ENCODE measurements at regions not wholly inside any gene's neighbourhood (a gene's known extent, or its start where the extent isn't known, plus 50 kb on each side); places are given as distances from the start of the nearest gene placed in this dataset.
"Not testable (repeated sequence)": the region's sequence is repeated elsewhere in the genome, so short reads cannot be mapped to it uniquely, and the experiment has no call there.

DNA sequence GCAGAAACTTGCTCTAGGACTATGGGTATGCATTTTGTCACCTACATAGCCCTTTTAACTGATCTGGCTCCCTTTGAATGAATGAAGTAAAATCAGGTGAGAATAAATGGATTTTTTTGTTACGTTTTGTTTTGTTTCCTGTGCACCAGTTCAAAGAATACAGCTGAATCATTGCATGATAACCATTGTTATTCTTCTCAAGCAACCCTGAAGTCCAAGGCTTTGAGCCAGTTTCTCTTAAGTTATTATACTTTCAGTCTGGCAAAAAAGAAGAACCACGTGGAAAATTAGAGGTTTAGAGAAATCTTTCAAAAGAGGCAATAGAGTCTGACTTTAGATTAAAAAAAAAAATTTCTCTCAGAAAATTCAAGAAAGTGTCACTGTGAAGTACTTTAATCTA, 398.6 kb upstream of the TECRL start:
- DNase-seq, result no peak

DNA sequence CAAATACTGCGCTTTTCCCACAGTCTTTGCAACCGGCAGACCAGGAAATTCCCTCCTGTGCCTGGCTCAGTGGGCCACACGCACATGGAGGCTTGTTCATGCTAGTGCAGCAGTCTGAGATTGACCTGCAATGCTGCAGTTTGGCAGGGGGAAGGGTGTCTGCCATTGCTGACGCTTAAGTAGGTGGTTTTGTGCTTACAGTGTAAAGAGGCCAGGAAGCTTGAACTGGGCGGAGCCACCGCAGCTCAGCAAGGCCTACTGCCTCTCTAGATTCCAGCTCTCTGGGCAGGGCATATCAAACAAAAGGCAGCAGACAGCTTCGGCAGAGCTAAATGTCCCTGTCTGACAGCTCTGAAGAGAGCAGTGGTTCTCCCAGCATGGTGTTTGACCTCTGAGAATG, 390.5 kb upstream of the TECRL start:
- no peak for DNase-seq

DNA sequence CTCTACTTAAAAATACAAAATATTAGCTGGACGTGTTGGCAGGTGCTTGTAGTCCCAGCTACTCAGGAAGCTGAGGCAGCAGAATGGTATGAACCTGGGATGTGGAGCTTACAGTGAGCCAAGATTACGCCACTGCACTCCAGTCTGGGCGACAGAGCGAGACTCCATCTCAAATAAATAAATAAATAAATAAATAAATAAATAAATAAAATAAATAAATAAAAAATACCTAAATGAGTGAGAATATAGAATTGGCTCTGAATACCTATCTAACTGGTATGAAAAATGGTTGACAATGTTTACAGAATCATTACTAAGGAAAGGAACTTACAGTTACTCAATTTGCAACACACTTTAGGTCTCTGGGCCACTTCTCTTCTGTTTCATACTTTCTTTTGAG, 389.6 kb upstream of the TECRL start:
- not testable (repeated sequence) for DNase-seq

DNA sequence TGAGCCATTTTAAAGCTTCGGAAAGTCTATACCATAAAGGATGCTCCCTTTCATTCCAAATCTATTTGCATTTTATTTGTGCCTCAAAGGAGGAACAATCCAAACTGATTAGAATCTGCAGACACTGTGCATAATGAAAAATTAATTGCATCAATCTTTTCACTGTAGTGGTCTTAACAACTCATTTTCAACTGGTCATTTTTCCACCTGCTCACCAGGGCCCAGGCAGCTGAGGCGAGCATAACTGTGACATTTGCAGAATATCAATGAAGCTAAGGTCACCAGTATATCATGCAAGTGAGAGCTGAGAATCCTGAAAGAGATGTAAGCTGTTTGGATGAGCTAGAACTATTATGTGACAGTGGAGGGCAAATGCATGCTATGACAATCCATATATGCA, 387.3 kb upstream of the TECRL start:
- DNase-seq, result no peak

DNA sequence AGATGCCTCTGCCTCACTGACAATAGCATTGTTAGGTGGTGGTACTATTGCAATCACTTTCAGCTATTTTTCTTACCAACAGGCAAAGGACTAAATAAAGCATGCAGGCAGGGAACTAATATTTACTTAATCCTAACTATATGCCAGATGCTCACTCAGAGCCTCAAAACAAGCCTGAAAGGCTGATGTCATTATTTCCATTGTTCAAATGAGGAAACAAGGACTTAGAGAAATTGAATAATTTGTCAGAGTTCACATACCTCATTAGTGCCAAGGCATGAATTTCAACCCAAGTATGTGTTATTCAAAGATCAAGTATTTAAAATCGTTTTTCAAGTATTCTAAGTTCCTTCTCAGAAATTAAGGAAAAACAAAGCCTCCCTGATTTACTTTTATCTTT, 374.9 kb upstream of the TECRL start:
- DNase-seq, result peak; percentile 3

DNA sequence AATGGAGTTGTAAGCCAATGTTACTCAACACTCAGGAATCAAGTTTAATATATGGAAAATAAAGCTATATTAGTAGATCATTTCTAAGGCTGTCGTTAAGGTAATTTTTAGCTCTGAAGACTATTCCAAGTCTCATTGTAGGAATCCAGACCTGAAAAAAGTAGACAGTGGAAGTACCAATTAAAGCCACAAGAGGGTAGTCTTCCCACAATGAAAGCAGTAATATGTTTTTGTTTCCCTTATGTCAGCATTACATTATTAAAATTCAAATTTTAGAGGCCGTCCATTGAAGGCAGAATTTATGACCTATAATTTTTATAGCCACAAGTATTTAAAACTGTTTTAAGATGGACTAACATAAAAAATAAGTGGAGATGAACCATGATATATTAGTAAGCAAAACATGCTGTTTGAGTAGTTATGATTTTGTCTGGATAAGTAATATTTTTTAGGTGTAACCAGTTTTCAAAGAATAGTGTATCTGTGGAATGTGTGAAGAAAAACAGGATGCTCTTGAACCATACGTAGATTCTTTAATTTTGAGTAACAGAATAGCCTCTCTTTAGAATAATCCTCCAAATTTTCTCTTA, 372.6 kb upstream of the TECRL start:
- peak; percentile 16 for DNase-seq

DNA sequence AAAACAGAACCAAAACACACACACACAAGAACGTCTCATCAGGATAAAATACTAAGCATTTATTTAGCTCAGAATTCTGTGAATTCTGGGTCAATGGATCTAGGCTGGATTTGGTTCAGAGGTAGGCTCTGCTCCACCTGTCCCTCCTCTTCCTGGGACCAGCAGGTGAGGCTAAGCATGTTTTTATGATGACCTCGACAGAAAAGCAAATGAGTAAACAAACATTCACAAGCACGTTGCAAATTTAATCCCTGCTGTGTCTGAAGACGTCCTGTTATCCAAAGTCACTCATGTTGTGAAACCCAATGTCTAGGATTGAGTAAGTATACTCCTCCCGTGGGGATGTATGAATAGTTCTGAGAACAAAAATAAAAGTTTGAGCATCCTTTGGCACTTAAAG, 371.4 kb upstream of the TECRL start:
- DNase-seq, result no peak

DNA sequence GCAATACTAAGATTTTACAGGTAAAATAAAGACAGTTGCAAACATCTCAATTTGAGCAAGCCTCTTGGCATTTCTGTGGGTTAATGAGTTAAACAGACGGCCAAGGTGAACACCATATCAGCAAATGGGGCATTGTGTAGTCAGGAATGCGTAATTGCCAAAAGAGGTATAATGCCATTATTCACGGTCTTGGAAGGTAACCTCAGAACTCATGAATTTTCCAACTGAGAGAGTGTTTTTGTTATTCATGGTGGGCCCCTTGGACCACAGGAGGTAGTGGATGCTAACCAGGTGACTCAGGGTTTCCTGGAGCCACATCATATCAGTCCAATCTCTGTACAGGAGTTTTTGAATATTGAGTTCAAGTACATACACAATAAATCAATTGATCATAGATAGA, 368.0 kb upstream of the TECRL start:
- no peak for DNase-seq

DNA sequence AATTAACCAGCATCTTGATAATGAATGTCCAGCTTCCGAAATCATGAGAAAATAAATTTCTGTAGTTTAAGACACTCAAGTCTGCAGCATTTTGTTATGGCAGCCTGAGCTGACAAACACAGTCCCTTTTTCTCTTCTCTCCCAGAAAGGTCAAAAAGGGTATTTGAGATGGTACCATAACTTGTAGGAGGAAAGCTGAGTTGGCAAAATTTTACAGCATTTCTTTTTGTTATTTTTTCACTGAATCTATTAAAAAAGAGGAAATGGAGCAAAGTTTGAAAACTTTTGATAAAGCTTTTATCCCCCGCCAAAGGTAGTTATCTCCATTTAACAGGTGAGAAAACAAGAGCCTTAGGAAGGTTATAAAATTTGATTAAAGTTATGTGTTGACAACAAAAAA, 367.6 kb upstream of the TECRL start:
- DNase-seq, result no peak

DNA sequence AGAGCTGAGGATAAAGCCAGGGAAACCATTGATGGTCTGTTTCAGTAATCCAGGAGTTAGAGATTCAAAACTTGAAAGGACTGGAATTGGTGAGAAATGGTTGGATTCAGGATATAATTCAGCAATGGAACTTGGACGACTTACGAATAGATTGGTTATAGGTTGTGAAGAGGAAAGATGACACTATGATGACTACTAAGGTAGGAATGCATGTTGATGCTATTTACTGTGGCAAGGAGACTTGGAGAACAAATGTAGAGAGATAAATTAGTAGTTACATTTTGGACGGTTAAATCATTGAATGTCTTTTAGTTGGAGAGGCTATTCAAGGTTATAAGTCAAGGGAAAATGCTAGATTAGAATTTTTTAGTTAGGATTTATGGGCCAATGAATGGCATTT, 365.4 kb upstream of the TECRL start:
- no peak for DNase-seq

DNA sequence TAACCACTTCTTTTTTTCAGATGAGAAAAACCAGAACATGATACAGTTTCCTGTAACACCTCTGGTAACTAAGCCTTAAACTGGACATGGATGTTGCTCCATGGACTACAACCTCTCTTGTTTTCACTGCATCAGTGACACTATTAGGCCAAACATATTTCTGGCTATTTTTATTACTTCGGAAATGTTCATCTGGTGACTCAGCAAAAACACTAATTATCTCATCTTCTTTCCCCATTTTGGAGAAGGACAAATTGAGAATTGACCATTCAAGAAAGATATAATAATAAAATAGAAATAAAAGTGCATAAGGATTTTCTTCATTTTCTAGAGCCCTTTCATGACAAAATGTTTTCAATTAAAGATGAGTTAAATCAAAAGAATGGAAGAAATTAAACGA, 361.9 kb upstream of the TECRL start:
- DNase-seq, result no peak

DNA sequence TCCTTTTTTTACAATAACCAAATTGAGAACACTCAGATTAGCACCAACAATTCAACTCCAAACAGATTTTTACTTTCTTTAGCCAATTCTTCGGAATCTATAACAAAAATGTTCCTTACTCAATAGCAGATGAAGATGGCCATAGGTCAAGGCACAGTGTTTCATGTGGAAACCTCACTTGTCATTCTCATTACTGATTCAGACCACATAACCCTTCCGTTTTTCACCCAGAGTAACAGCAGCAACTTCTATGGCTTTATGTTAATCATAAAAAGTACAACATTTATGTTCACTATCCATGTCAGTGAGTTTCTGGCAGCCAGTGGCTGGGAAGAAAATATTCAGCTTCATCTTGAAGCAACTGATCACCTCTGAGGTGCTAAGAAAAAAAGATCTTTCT, 358.3 kb upstream of the TECRL start:
- DNase-seq, result no peak

DNA sequence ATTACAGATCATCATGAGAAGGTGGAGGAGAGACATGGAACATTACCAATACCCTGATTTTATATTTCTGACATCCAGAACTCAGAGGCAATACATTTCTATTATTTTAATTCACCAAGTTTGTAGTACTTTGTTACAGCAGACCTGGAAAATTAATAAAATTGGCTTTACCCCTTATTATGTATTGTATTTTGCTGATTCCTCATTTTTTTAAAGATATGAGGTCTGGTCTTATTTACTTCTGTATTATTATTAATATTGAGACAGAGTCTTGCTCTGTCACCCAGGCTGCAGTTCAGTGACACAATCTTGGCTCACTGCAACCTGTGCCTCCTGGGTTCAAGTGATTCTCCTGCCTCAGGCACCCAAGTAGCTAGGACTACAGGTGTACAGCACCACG, 357.3 kb upstream of the TECRL start:
- no peak for DNase-seq

DNA sequence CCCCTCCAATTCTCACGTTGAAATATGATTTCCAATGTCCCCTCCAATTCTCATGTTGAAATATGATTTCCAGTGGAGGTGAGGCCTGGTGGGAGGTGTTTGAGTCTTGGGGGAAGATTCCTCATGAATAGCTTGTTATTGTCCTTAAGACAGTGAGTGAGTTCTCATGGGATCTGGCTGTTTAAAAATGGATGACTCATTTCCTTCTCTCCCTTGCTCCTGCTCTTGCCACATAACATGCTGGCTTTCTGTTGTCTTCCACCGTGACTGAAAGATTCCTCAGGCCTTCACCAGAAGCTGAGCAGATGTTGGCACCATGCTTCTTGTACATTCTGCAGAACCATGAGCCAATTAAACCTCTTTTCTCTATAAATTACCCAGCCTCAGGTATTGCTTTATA, 346.8 kb upstream of the TECRL start:
- no peak for DNase-seq

DNA sequence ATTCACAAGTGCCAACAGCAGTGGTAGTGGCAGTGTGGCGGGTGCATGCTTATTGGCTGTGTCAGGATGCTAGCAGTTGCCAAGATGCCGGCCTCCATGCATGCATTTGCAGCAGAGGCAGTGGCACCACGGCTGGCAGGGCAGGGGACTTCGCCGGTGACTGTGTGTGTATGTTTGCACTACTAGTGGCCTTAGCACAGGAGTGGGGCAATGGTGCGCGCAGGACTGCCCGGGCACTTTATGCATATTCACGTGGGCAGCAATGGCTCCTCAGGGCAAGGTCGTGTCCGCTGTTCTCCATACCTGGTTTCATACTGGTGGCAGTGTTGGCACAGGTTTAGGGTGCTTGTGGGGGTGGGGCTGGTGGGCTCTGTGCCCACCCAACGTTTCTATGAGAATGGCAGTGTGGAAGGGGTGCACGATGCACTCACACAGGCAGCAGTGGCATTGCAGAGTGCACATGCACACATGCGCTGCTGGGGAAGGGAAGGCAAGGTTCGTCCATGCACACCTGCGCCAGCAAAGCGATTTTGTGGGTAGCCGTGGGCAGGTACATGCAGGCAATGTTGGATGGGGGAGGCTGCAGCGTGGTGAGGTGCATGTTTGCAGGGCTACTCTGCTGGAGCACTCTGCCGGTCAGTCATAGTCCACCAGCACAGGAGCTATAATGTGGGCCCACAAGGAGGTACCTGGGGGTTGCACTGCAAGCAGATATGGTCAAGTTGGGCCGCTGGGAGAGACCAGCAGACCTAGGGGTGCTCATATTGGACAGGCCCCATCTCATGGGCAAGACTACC, 338.9 kb upstream of the TECRL start:
- DNase-seq, result no peak

DNA sequence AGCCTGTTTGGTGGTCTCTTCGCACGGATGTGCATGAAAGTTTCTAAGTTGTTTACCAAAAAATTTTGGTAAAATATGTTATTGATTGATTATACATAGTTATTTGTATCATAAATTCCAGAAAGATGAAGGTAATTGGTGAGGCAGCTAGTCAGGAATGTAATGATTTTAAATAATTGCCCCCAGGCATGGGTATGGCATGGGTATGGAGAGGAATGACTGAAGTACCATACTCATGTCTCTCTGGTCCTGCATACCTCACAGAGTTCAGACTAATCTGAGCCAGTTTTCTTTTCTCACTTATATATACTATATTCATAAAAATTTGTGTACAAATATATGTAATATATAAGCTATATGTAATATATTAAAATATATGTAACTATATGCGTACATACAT, 329.0 kb upstream of the TECRL start:
- no peak for DNase-seq

DNA sequence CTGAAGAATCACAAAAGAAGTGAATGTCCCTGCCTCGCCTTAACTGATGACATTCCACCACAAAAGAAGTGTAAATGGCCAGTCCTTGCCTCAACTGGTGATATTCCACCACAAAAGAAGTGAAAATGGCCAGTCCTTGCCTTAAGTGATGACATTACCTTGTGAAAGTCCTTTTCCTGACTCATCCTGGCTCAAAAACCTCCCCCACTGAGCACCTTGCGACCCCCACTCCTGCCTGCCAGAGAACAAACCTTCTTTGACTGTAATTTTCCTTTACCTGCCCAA, 328.5 kb upstream of the TECRL start:
- DNase-seq, result not testable (repeated sequence)

DNA sequence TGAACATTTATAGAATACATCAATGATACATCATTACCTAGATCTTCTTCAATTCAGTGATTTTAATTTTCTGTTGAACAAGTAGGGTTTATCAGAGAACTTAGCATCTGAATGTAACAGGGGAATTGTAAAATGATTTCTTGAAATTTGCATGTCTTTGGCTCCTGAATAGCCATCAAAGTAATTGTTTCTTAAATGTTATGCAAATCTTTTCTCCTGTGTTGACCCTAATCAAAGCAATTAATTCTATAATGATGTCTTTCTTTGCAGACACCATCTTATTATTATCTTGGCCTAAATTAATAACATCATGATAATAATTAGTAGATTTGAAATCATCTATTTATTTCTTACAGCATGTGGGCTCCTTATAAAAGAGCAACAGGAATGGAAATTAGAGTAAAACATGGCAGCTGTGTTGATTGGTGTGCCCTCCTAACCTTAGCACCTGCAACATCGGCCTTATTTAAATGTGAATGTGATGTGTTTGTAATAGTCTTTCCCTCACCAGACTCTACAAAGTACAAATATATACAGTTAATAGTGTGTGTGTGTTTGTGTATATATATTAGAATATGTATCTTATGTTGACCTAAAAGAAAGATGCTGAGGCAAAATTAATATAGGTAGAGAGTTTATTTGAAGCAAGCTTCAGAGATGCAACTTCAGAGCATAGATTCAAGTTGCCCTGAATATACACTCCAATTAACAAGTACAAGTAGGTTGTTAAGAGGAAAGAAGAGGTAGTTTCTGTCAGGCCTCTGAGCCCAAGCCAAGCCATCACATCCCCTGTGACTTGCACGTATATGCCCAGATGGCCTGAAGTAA, 328.0 kb upstream of the TECRL start:
- no peak for DNase-seq

DNA sequence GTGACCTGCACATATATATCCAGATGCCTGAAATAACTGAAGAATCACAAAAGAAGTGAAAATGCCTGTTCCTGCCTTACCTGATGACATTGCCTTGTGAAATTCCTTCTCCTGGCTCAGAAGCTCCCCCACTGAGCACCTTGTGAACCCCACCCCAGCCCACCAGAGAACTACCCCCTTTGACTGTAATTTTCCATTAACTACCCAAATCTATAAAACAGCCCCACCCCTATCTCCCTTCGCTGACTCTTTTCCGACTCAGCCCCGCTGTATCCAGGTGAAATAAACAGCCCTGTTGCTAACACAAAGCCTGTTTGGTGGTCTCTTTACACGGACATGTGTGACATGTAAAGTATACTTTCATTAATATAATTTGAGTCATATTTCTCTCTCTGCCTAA, 320.3 kb upstream of the TECRL start:
- no peak for DNase-seq

DNA sequence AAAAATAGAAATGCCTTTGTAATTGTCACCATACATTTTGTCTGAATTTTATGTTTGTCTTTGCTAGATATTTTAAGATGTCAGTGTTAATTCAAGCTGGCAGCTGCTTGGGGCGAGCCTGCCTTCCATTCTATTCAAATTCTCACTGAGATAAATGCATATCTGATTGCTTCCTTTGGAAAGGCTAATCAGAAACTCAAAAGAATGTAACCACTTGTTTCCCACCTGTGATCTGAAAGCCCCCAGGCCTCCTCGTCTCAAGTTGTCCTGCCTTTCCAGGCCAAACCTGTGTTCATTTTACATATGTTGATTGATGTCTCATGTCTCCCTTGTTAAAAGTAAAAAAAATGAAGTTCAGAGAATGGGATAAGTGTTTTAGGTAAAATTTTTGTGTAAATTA, 318.7 kb upstream of the TECRL start:
- no peak for DNase-seq

DNA sequence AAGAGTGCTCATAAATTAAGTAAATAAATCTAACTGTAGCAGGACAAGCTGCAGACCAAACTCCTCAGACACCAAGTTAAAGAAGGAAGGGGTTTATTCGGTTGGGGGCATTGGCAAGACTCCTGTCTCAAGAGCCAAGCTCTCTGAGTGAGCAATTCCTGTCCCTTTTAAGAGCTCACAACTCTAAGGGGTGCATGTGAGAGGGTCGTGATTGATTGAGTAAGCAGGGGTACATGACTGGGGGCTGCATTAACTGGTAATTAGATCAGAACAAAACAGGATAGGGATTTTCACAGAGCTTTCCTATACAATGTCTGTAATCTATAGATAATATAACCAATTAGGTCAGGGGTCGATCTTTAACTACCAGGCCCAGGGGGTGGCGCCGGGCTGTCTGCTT, 318.1 kb upstream of the TECRL start:
- not testable (repeated sequence) for DNase-seq

DNA sequence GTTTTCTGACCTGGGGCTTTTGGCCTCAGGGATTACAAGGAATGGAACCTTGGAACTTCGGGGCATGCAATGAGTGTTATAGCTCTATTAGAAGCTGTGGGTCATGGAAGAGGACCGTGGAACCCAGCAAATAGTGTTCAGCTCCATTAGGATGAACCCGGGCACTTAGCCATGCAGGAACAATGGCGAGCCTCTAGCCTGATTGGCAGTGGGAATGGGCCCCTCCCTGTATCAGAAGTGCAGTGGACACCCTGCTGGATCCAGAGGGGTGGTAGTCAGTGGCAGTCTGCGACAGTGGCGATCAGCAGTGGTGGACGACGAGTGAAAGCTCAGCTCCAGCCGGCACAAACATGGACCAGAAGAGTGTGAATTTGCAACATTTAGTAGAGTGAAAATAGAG, 315.4 kb upstream of the TECRL start:
- DNase-seq, result no peak

DNA sequence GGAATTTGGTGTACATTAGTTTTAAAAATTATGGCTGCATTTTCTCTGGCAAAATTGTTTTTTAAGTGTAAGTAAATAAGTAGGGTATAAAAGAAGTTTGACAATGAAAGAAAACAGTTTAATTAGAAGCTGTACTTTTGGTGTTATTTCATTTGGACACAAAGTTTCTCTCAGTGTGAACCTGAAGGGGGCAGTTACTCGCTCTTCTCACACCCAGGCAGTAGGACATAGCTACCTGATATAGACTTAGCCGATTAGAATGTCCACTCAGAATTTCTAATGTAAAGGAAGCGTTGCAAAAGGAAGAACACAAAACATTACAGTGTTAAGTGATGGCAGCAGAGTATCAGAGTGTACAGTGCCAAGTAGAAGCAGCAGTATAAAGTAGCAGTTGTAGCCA, 311.9 kb upstream of the TECRL start:
- no peak for DNase-seq

DNA sequence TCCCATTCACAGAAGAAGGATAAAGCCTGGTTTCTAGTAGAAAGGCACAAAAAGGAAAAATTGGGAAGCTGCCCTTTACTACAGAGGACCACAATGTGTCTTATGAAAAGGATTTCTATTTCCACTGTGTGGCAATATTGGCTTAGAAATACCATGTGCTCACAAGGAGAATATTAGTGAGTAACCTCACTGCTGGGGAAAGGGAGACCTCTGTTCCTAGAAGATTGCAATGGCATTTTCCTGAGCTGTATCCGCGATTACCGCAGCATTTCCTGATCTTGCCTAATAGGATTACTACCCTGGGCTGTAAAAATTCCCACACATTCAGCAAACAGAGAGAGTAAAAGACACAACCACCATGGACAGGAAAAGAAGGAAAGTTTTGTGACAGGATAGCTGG, 308.8 kb upstream of the TECRL start:
- DNase-seq, result no peak

DNA sequence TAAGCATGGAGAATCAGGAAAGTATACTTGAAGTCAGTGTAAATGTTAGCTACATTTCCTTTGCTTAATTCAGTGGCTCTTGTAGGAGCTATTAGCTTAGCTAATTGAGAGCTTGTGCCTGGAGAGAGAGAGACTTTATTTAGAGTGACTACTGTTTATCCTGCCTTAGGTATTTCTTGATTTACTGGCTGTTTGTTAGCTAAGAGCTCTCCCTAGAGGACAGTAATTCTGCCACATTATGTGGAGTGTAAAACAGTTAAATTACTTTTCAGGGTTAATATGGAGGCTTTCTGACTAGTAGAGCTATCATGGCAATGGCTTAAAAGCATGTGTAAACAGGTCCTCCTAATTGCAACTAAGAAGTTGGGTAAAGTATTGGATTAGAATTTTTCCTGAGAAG, 306.5 kb upstream of the TECRL start:
- no peak for DNase-seq
